ENCODE measurements at regions not wholly inside any gene's neighbourhood (a gene's known extent, or its start where the extent isn't known, plus 50 kb on each side); places are given as distances from the start of the nearest gene placed in this dataset.

GRCh38 chr4:64559571-64559970 lies 150.3 kb upstream of the TECRL start (continued):
- no peak for TF ChIP-seq CHD7 (IDR thresholded peaks at IDR 0.05; ENCODE audit: insufficient replicate concordance, low read length)
- no peak for TF ChIP-seq SIRT6 (IDR thresholded peaks at IDR 0.05; ENCODE audit: low read length)
- TF ChIP-seq SUZ12 (IDR thresholded peaks at IDR 0.05; ENCODE audit: low read length): no peak
- TF ChIP-seq ATF2 (IDR thresholded peaks at IDR 0.05; ENCODE audit: low read length): no peak
- no peak for TF ChIP-seq NRF1 (IDR thresholded peaks at IDR 0.05; ENCODE audit: low read depth, low read length)
- TF ChIP-seq TBP (IDR thresholded peaks at IDR 0.05; ENCODE audit: low read depth, low read length): no peak
- TF ChIP-seq TAF1 (IDR thresholded peaks at IDR 0.05; ENCODE audit: low read depth, low read length): no peak
- no peak for TF ChIP-seq PHF8 (conservative IDR thresholded peaks at IDR 0.05; ENCODE audit: low read depth, low read length)
- no peak for TF ChIP-seq NANOG (IDR thresholded peaks at IDR 0.05; ENCODE audit: insufficient read depth, low read depth, low read length, poor library complexity, severe bottlenecking)
- TF ChIP-seq POLR2A (IDR thresholded peaks at IDR 0.05; ENCODE audit: control extremely low read depth in 1 of 2, low read depth in 2 of 2, low read length in 2 of 2): no peak
- TF ChIP-seq KDM4A (IDR thresholded peaks at IDR 0.05; ENCODE audit: low read depth, low read length, severe bottlenecking): no peak
